Heart right ventricle (tissue), 16 donors: ENCODE measurements at regions not wholly inside any gene's neighbourhood (a gene's known extent, or its start where the extent isn't known, plus 50 kb on each side); places are given as distances from the start of the nearest gene placed in this dataset.

Experiments used
- ATAC-seq, 8 donors: fragments of 200-7000 bp; cut with Tn5 transposase; one replicate each; pipeline ENCODE4 v1.9.1; 2020; ENCODE audit warnings: mild to moderate bottlenecking in 8 of 8, moderate library complexity in 8 of 8, moderate number of reproducible peaks in 1 of 8
- DNase-seq, 2 donors: peaks; one replicate each; pipeline ENCODE4 v3.0.0-alpha.2; 2020
- H3K27ac ChIP-seq, 10 donors: fragments of 200-600 bp; sonication (generic) in 2 of 10; one replicate each; pipeline versions ENCODE4 v1.5.0 to v1.8.0; 2020 to 2022; ENCODE audit warnings: mild to moderate bottlenecking in 3 of 10
- H3K27me3 ChIP-seq, 7 donors: fragments of 200-600 bp; one replicate each; pipeline ENCODE4 v1.8.0; 2021 to 2022; ENCODE audit warnings: mild to moderate bottlenecking in 2 of 7
- H3K36me3 ChIP-seq, 9 donors: fragments of 200-600 bp; sonication (generic) in 1 of 9; one replicate each; pipeline versions ENCODE4 v1.5.0 to v1.8.0; 2020 to 2022; ENCODE audit warnings: mild to moderate bottlenecking in 2 of 9
- H3K4me1 ChIP-seq, 9 donors: fragments of 200-600 bp; sonication (generic) in 1 of 9; one replicate each; pipeline versions ENCODE4 v1.5.0 to v1.8.0; 2020 to 2022; ENCODE audit warnings: mild to moderate bottlenecking in 4 of 9
- H3K4me3 ChIP-seq, 10 donors: fragments of 200-600 bp; sonication (generic) in 2 of 10; one replicate each; pipeline versions ENCODE4 v1.5.0 to v1.8.0; 2020 to 2022; ENCODE audit warnings: mild to moderate bottlenecking in 7 of 10, moderate library complexity in 2 of 10
- H3K9me3 ChIP-seq, 11 donors: fragments of 200-600 bp in 10 of 11; sonication (generic) in 2 of 11; one replicate each; pipeline versions ENCODE4 v1.5.0 to v1.8.0; 2013 to 2022; ENCODE audit warnings: mild to moderate bottlenecking in 2 of 11, control low read depth in 1 of 11, moderate library complexity in 1 of 11
- CTCF ChIP-seq, 9 donors: fragments of 200-600 bp; sonication (generic) in 2 of 9; IDR thresholded peaks; one replicate each; pipeline versions ENCODE4 v1.5.0 to v1.8.0; 2021 to 2022; ENCODE audit warnings: antibody characterized with exemption in 9 of 9, mild to moderate bottlenecking in 5 of 9, moderate library complexity in 1 of 9
- WGBS, 2 donors: extraction: QIAGEN DNeasy Blood & Tissue Kit; methylation state at CpG; one replicate each; pipeline ENCODE4 v1.1.7; 2013; ENCODE audit warnings: inconsistent platforms in 1 of 2; 5-methylcytosine and 5-hydroxymethylcytosine counted together
- intact Hi-C, 10 donors: fragments of 100-400 bp; cut with DNase I; formaldehyde crosslinking; loops; one replicate each; pipeline versions ENCODE4 v1.11.1 to v1.14.2; 2022
- donor health status: Arrhythmogenic right ventricular cardiomyopathy.
- donor health status: ischemic (EF 13 %, LVEDD 7.1; RV severe dilation, severe dysfunction).
- donor health status: healthy with polysubstance abuse.
- donor health status: DM: no; HTN: yes; CAD: no.
- donor health status: DM: no; HTN: no; CAD: no.
- donor health status: ischemic (EF 25% LVEDD 6.9; RV normal size, moderate dysfunction).
- donor health status: ischemic (EF 25% LVEDD 5.7; RV mildly dilated, moderate dysfunction).
- donor health status: healthy.
- donor health status: DM: yes; HTN: yes; CAD: no.
- donor health status: Ischemic cardiomyopathy.
- donor health status: ischemic (EF 35%, LVEDD 5.7; RV mildly dilated, moderate dysfunction).
- donor health status: nonischemic (EF 11% LVEDD 7.7; RV severe dilation, severe dysfunction).
- donor health status: DM: yes; HTN: yes; CAD: no.
- donor health status: PGD.
- donor health status: ischemic (EF 29% LVEDD 5.4; RV normal size, mild dysfunction).
- donor health status: nonischemic (EF 23%, LVEDD 6.1; RV moderate dilation, normal function).

DNA sequence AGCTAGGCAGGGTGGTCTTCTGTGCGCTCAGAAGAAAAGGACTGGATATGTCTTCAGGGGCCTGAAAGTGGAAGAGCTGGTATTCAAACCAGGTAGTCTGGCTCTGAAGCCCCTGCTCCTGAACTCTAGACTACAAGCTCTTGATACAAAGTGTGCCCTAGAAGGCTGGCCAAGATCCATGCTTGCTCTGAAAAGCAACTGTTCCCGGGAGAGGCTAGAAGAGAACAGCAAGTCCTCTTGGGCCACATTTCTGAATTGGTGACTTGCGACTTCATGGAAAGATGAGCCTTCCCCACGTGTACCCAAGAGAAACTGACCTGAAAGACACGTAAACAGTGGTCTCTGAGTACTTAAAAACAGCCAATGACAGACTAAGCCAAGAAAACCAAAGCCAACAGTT, 123.3 kb upstream of the GRIK3 start:
- no peak for TF ChIP-seq CTCF (IDR thresholded peaks at IDR 0.05)
- no peak overlapping the region for H3K27ac ChIP-seq
- DNase-seq (no peak), ATAC-seq (no peak)
- no peaks in the 10 kb centered on the region for H3K4me1 ChIP-seq
- no peak overlapping the region for H3K4me3 ChIP-seq
- intact Hi-C loops = no loop called here
- WGBS, 2 donors = 66 to 67% methylated on average over 5 of the region's 5 CpGs
- peaks cover 0 to 12% (median 6%) of the 10 kb centered on the region in 11 donors for H3K9me3 ChIP-seq
- H3K36me3 ChIP-seq = no peaks in the 10 kb centered on the region
- H3K27me3 ChIP-seq = peaks cover 0 to 18% (median 10%) of the 10 kb centered on the region in 7 donors

DNA sequence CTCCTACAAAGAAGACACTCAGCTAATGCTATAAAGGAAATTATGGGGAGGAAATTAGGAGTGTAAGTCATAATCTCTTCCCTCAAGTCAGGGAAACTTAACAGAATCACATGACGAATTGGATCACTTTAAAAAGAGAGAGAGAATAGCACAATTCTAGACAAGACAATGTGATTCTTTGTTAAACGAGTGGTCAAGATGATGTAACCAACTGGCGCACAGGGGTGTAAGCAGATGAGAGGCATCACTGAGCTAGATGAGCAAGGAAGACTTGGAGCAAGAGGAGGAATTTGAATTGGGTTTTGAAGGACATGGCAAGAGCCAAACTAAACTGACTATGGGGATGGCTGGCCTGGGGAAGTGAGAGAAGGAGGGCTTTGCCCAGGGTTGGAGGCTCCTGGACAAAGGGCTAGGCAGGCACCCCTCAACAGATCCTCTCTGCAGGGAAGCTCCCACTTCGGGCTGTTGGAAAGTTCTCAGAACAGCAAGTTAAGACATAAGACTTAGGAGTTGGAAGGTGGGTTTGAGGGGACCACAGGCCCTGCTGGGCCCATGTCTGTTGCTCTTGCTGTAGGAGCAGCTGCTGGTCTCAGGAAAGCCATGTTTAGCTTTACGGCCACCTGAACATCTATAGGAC, 123.9 kb upstream of the GRIK3 start:
- peaks cover 0 to 18% (median 10%) of the 10 kb centered on the region in 7 donors for H3K27me3 ChIP-seq
- WGBS, 2 donors = 64 to 69% methylated on average over 5 of the region's 5 CpGs
- peaks cover 0 to 18% (median 12%) of the 10 kb centered on the region in 11 donors for H3K9me3 ChIP-seq
- no peak overlapping the region for H3K4me3 ChIP-seq
- no peaks in the 10 kb centered on the region for H3K36me3 ChIP-seq
- TF ChIP-seq CTCF (IDR thresholded peaks at IDR 0.05) = no peak
- no peak overlapping the region for H3K27ac ChIP-seq
- H3K4me1 ChIP-seq = no peaks in the 10 kb centered on the region
- no peak for ATAC-seq
- intact Hi-C loops = no loop called here
- no peak for DNase-seq

GRCh38 chr1:37159102-37159501, 124.8 kb upstream of the GRIK3 start:
- intact Hi-C loops = no loop called here
- DNase-seq (no peak), ATAC-seq (no peak)
- Histone ChIP-seq H3K4me1 (no peaks in the 10 kb centered on the region), H3K36me3 (no peaks in the 10 kb centered on the region), H3K27ac (no peak overlapping the region), H3K4me3 (no peak overlapping the region), H3K9me3 (peaks cover 0 to 26% (median 15%) of the 10 kb centered on the region in 11 donors), H3K27me3 (peaks cover 0 to 18% (median 10%) of the 10 kb centered on the region in 7 donors)
- whole genome bisulfite sequencing, 2 donors = 80 to 93% methylated on average over 1 of the region's 1 CpG
- TF ChIP-seq CTCF (IDR thresholded peaks at IDR 0.05) = no peak

GRCh38 chr1:37161171-37161570, 126.9 kb upstream of the GRIK3 start:
- H3K27ac ChIP-seq = no peak overlapping the region
- intact Hi-C loops = no loop called here
- no peaks in the 10 kb centered on the region for H3K36me3 ChIP-seq
- WGBS, 2 donors = 71 to 88% methylated on average over 2 of the region's 2 CpGs
- no peaks in the 10 kb centered on the region for H3K4me1 ChIP-seq
- ATAC-seq = no peak
- no peak for DNase-seq
- no peak for TF ChIP-seq CTCF (IDR thresholded peaks at IDR 0.05)
- peaks cover 0 to 8% (median 0%) of the 10 kb centered on the region in 7 donors for H3K27me3 ChIP-seq
- peaks cover 0 to 47% (median 15%) of the 10 kb centered on the region in 11 donors for H3K9me3 ChIP-seq
- no peak overlapping the region for H3K4me3 ChIP-seq
